CD14-positive monocyte (primary cell): ENCODE measurements at regions not wholly inside any gene's neighbourhood (a gene's known extent, or its start where the extent isn't known, plus 50 kb on each side); places are given as distances from the start of the nearest gene placed in this dataset.

Experiments
- DNase-seq, 3 donors: peaks; one replicate each; pipeline ENCODE4 v3.0.0-alpha.2; 2011 to 2022
- H2AFZ ChIP-seq: 2 replicates; pipeline ENCODE4 v1.6.0; 2012; ENCODE audit warnings: mild to moderate bottlenecking, low read depth, low read length, inconsistent platforms; ENCODE audit not compliant: insufficient read depth, poor library complexity, severe bottlenecking
- H3K27ac ChIP-seq, 2 donors: 1 replicate in 1 of 2; 2 replicates in 1 of 2; pipeline ENCODE4 v1.5.1; 2012 to 2013; ENCODE audit warnings: low read length in 2 of 2, control low read depth in 1 of 2, inconsistent platforms in 1 of 2, low read depth in 1 of 2, mild to moderate bottlenecking in 1 of 2
- H3K27me3 ChIP-seq, 2 donors: one replicate each; pipeline versions ENCODE4 v1.6.0 to v1.6.1; 2011 to 2013; ENCODE audit warnings: low read length in 2 of 2; ENCODE audit not compliant: control insufficient read depth in 2 of 2, insufficient read depth in 2 of 2
- H3K36me3 ChIP-seq, 2 donors: replicated peaks in 1 of 2; 1 replicate in 1 of 2; 2 replicates in 1 of 2; pipeline versions ENCODE4 v1.5.1 to v1.6.1; 2012 to 2013; ENCODE audit warnings: low read length in 2 of 2, control low read depth in 1 of 2, inconsistent platforms in 1 of 2, mild to moderate bottlenecking in 1 of 2; ENCODE audit not compliant: insufficient read depth in 2 of 2, control insufficient read depth in 1 of 2
- H3K4me1 ChIP-seq, 2 donors: 1 replicate in 1 of 2; 2 replicates in 1 of 2; pipeline versions ENCODE4 v1.5.1 to v1.6.1; 2012 to 2013; ENCODE audit warnings: low read length in 2 of 2, control low read depth in 1 of 2, inconsistent platforms in 1 of 2, mild to moderate bottlenecking in 1 of 2, moderate library complexity in 1 of 2; ENCODE audit not compliant: insufficient read depth in 2 of 2, control insufficient read depth in 1 of 2
- H3K4me2 ChIP-seq: replicated peaks from 2 replicates; pipeline ENCODE3; 2012; ENCODE audit warnings: low read length, moderate library complexity, mild to moderate bottlenecking; ENCODE audit not compliant: poor library complexity, severe bottlenecking; ENCODE audit errors: extremely low read depth
- H3K4me3 ChIP-seq, 3 experiments: fragments of 200-600 bp in 1 of 3; sonication (generic) in 1 of 3; replicated peaks in 1 of 3; 1 replicate in 2 of 3; 2 replicates in 1 of 3; pipeline ENCODE4 v1.5.1; 2011 to 2013; ENCODE audit warnings: low read length in 3 of 3, mild to moderate bottlenecking in 3 of 3, control low read depth in 2 of 3, low read depth in 2 of 3, inconsistent platforms in 1 of 3, moderate library complexity in 1 of 3
- H3K79me2 ChIP-seq: 2 replicates; pipeline ENCODE4 v1.6.0; 2012; ENCODE audit warnings: mild to moderate bottlenecking, control low read depth, inconsistent platforms, low read length, moderate library complexity; ENCODE audit not compliant: insufficient read depth
- H3K9ac ChIP-seq: 2 replicates; pipeline ENCODE4 v1.6.0; 2017; ENCODE audit warnings: low read length, mild to moderate bottlenecking; ENCODE audit not compliant: insufficient read depth, poor library complexity, severe bottlenecking
- H3K9me3 ChIP-seq, 2 donors: replicated peaks in 1 of 2; 1 replicate in 1 of 2; 2 replicates in 1 of 2; pipeline versions ENCODE4 v1.5.1 to v1.6.1; 2012 to 2013; ENCODE audit warnings: low read length in 2 of 2, control low read depth in 1 of 2; ENCODE audit not compliant: control insufficient read depth in 1 of 2, insufficient read depth in 1 of 2
- H4K20me1 ChIP-seq: 2 replicates; pipeline ENCODE4 v1.6.0; 2012; ENCODE audit warnings: mild to moderate bottlenecking, low read length, control low read depth, moderate library complexity; ENCODE audit not compliant: insufficient read depth
- H3K27ac Mint-ChIP-seq, 7 donors: one replicate each; pipeline ENCODE4 v1.8.0; 2020; ENCODE audit warnings: mild to moderate bottlenecking in 7 of 7, mixed read lengths in 7 of 7, moderate library complexity in 6 of 7, inconsistent platforms in 2 of 7
- H3K27me3 Mint-ChIP-seq, 3 donors: one replicate each; pipeline ENCODE4 v1.8.0; 2021 to 2022; ENCODE audit warnings: low read depth in 3 of 3, mild to moderate bottlenecking in 3 of 3, mixed read lengths in 3 of 3, moderate library complexity in 3 of 3, inconsistent platforms in 1 of 3
- H3K36me3 Mint-ChIP-seq, 2 donors: one replicate each; pipeline ENCODE4 v1.8.0; 2020; ENCODE audit warnings: mixed read lengths in 2 of 2, inconsistent platforms in 1 of 2, mild to moderate bottlenecking in 1 of 2
- H3K4me1 Mint-ChIP-seq: one replicate; pipeline ENCODE4 v1.8.0; 2020; ENCODE audit warnings: mild to moderate bottlenecking, mixed read lengths
- H3K4me3 Mint-ChIP-seq, 2 donors: one replicate each; pipeline ENCODE4 v1.8.0; 2020; ENCODE audit warnings: mild to moderate bottlenecking in 2 of 2, mixed read lengths in 2 of 2, moderate library complexity in 1 of 2
- H3K9me3 Mint-ChIP-seq, 7 donors: one replicate each; pipeline ENCODE4 v1.8.0; 2020 to 2022; ENCODE audit warnings: mixed read lengths in 7 of 7, mild to moderate bottlenecking in 6 of 7, moderate library complexity in 6 of 7, inconsistent platforms in 2 of 7
- WGBS: methylation state at CpG from one replicate; pipeline ENCODE4 v1.1.5; 2013; ENCODE audit warnings: missing lambda C conversion rate; ENCODE audit not compliant: insufficient coverage; 5-methylcytosine and 5-hydroxymethylcytosine counted together
- intact Hi-C, 2 donors: fragments of 100-400 bp; cut with micrococcal nuclease; formaldehyde crosslinking; loops; one replicate each; pipeline versions ENCODE4 v1.15.0 to v1.15.1; 2023
- TF ChIP-seq, protein P1 (sequence below): fragments of 200-600 bp; IDR thresholded peaks from one replicate; pipeline ENCODE4 v1.8.0; 2022; ENCODE audit warnings: antibody characterized with exemption, mild to moderate bottlenecking

DNA sequence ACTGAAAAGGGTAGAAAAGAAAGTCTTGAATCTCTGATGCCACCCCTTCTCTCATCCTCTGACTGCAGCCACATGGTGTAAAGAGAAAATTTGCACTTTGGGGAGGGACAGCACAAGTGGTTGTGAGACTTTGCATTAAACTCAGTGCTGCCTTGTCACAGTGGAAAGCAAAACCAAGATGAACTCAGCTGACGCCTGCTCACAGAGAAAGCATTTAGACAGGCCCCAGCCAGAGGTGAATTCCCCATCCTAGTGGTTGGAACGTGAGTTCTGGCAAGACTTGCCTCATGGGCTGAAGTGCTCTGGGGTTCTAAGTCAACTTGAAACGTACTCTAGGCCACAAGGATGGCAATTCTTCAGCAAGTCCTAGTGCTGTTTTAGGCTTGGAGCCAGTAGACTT, 1101.4 kb downstream of the ADGRL3 start:
- no peaks in the 10 kb centered on the region for H3K36me3 ChIP-seq
- no peak overlapping the region for H3K4me2 ChIP-seq
- no peaks in the 10 kb centered on the region for H3K36me3 Mint-ChIP-seq
- H3K27me3 ChIP-seq = no peaks in the 10 kb centered on the region
- no peak for DNase-seq
- no peak overlapping the region for H3K4me3 ChIP-seq
- TF ChIP-seq, protein P1, sequence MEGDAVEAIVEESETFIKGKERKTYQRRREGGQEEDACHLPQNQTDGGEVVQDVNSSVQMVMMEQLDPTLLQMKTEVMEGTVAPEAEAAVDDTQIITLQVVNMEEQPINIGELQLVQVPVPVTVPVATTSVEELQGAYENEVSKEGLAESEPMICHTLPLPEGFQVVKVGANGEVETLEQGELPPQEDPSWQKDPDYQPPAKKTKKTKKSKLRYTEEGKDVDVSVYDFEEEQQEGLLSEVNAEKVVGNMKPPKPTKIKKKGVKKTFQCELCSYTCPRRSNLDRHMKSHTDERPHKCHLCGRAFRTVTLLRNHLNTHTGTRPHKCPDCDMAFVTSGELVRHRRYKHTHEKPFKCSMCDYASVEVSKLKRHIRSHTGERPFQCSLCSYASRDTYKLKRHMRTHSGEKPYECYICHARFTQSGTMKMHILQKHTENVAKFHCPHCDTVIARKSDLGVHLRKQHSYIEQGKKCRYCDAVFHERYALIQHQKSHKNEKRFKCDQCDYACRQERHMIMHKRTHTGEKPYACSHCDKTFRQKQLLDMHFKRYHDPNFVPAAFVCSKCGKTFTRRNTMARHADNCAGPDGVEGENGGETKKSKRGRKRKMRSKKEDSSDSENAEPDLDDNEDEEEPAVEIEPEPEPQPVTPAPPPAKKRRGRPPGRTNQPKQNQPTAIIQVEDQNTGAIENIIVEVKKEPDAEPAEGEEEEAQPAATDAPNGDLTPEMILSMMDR = no peak
- intact Hi-C loops = no loop called here
- no peak overlapping the region for H3K27ac Mint-ChIP-seq
- H3K79me2 ChIP-seq = no peaks in the 10 kb centered on the region
- peaks cover 2 to 16% (median 7%) of the 10 kb centered on the region in 7 donors for H3K9me3 Mint-ChIP-seq
- H2AFZ ChIP-seq = no peak overlapping the region
- H3K27ac ChIP-seq = no peak overlapping the region
- no peaks in the 10 kb centered on the region for H4K20me1 ChIP-seq
- H3K9me3 ChIP-seq = peaks cover 3 to 21% of the 10 kb centered on the region in 2 donors
- H3K4me3 Mint-ChIP-seq = no peak overlapping the region
- H3K4me1 Mint-ChIP-seq = no peaks in the 10 kb centered on the region
- no peaks in the 10 kb centered on the region for H3K4me1 ChIP-seq
- WGBS = 83% methylated on average over 3 of the region's 3 CpGs
- no peak overlapping the region for H3K9ac ChIP-seq
- H3K27me3 Mint-ChIP-seq = peaks cover 0 to 2% (median 0%) of the 10 kb centered on the region in 3 donors

DNA sequence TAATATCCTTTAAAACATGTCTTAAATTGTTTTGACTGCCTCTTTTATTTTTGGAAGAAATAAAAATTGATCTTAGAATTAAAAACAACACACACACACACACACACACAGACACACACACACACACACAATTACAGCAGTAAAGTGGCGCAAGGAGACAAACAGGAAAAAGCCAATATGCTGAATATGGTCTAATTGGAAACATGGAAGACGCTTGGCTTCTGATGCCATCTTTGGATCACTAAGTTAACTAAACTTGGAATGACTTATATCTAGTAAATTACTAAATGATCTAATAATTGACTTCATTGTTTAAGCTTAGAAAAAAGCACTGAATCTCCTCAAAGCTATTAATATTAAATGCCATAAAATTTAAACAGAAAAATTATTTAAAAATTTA, 1093.4 kb downstream of the ADGRL3 start:
- no peaks in the 10 kb centered on the region for H3K79me2 ChIP-seq
- H3K27ac ChIP-seq = no peak overlapping the region
- DNase-seq = no peak
- no peaks in the 10 kb centered on the region for H3K27me3 ChIP-seq
- intact Hi-C loops = no loop called here
- H3K36me3 Mint-ChIP-seq = no peaks in the 10 kb centered on the region
- no peaks in the 10 kb centered on the region for H3K4me1 Mint-ChIP-seq
- WGBS = no CpG with 5 or more reads among the region's 2 CpGs
- no peak overlapping the region for H2AFZ ChIP-seq
- no peak overlapping the region for H3K4me2 ChIP-seq
- no peaks in the 10 kb centered on the region for H3K36me3 ChIP-seq
- H4K20me1 ChIP-seq = no peaks in the 10 kb centered on the region
- no peak overlapping the region for H3K4me3 ChIP-seq
- no peak overlapping the region for H3K9ac ChIP-seq
- no peak overlapping the region for H3K27ac Mint-ChIP-seq
- TF ChIP-seq, protein P1 = no peak
- H3K4me3 Mint-ChIP-seq = no peak overlapping the region
- H3K9me3 ChIP-seq = peaks cover 6 to 18% of the 10 kb centered on the region in 2 donors
- H3K4me1 ChIP-seq = no peaks in the 10 kb centered on the region
- H3K27me3 Mint-ChIP-seq = no peaks in the 10 kb centered on the region
- H3K9me3 Mint-ChIP-seq = peaks cover 0 to 16% (median 11%) of the 10 kb centered on the region in 7 donors
